ENCODE measurements at regions not wholly inside any gene's neighbourhood (a gene's known extent, or its start where the extent isn't known, plus 50 kb on each side); places are given as distances from the start of the nearest gene placed in this dataset.

DNA sequence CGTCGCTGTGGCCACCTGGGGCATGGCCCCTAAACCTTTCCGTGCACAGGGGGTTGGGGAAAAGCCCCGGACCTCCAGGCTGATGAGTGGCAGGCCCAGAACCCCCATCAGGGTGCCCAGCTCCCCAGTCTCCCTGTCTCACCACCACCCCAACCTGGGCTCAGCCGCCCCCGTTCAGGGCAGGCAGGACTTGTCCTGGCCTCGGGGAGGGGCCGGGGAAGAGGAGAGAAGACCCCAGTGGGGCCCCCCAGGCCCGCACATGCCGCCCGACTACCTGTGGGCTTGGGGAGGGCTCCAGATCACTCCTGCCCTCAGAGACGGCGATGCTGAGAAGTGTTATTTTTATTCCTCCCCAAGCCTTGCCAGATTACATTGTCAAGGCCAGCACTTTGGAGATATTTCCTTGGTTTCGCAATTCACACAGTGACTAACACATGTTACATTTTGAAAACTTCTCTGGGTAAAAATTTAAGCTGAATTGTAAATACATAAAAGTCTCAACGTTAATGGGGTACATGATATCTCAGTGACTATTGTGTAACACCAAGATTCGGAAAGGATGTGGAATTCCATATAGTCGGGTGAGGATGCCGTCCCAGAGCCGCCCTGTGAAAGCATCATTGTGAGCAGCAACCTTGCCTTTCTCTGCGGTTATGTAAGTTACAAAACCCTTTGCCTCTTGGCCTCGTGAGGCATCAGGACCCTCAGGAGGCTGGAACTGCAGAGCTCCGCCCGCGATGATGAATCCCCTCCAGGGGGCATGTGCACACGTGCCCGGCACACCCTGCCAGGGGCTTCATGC lies 85.6 kb upstream of the DIO3 start:
- DNase-seq (ENCODE audit: low read depth), result peak; percentile 67
- no peak for TF ChIP-seq CTCF (IDR thresholded peaks at IDR 0.05; ENCODE audit: insufficient read depth, low read depth, low read length, missing control alignments)
- H3K4me3 ChIP-seq (ENCODE audit: low read length), result no peak overlapping the region

GRCh38 chr14:101476258-101476915 lies 84.9 kb upstream of the DIO3 start:
- DNase-seq (ENCODE audit: low read depth), result no peak
- no peak for TF ChIP-seq CTCF (IDR thresholded peaks at IDR 0.05; ENCODE audit: insufficient read depth, low read depth, low read length, missing control alignments)
- H3K4me3 ChIP-seq (ENCODE audit: low read length), result no peak overlapping the region

GRCh38 chr14:101476916-101477553 lies 84.3 kb upstream of the DIO3 start:
- no peak for DNase-seq (ENCODE audit: low read depth)
- H3K4me3 ChIP-seq (ENCODE audit: low read length), result no peak overlapping the region
- TF ChIP-seq CTCF (IDR thresholded peaks at IDR 0.05; ENCODE audit: insufficient read depth, low read depth, low read length, missing control alignments), result no peak

DNA sequence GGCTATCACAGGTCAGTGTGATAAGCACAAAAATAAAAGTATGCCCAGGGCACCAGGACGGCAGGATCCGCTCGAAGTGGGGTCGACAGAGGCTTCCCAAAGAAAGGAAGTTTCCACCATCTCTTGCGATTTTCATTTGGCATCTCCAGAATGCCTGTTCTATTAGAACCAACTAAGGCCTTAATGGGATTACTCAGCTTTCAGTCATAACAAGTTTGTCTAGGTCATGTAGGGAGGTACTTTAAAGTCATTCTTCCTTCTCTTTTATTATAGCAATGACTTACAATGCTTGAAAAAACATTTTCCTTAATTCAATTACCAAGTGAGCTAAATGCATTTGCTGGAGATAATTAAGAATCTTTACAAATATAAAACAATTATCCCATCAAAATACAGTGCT lies 83.6 kb upstream of the DIO3 start:
- no peak for TF ChIP-seq CTCF (IDR thresholded peaks at IDR 0.05; ENCODE audit: insufficient read depth, low read depth, low read length, missing control alignments)
- DNase-seq (ENCODE audit: low read depth), result peak; percentile 51

DNA sequence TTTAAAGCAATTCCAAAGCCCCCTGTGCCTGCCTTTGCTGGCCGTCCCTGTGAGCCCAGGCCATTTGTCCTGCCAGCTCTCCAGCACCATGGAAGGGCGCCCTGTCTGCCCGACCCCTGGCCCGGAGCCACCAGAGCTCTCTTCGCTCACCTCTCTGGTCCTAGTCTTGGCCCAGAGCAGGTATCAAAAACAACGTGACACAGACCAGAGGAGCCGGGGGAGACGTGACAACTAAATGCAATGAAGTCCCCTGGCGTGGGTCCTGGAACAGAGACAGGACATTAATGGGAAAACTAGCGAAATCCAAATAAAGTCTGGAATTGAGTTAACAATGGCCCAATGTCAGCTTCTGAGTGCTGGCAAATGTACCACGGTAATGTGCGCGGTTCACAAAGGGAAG lies 83.2 kb upstream of the DIO3 start:
- DNase-seq (ENCODE audit: low read depth), result no peak
- TF ChIP-seq CTCF (IDR thresholded peaks at IDR 0.05; ENCODE audit: insufficient read depth, low read depth, low read length, missing control alignments), result no peak
- H3K4me3 ChIP-seq (ENCODE audit: low read length), result no peak overlapping the region

More for the DNA sequence above, 83.6 kb upstream of the DIO3 start:
- no peak overlapping the region for H3K4me3 ChIP-seq (ENCODE audit: low read length)

GRCh38 chr14:101478796-101479410 lies 82.4 kb upstream of the DIO3 start:
- TF ChIP-seq CTCF (IDR thresholded peaks at IDR 0.05; ENCODE audit: insufficient read depth, low read depth, low read length, missing control alignments), result no peak
- H3K4me3 ChIP-seq (ENCODE audit: low read length), result no peak overlapping the region
- no peak for DNase-seq (ENCODE audit: low read depth)

All from epithelial cell of esophagus (primary cell).